ENCODE measurements at regions not wholly inside any gene's neighbourhood (a gene's known extent, or its start where the extent isn't known, plus 50 kb on each side); places are given as distances from the start of the nearest gene placed in this dataset.

GRCh38 chr10:27369880-27370279, 129.3 kb upstream of the ACBD5 start:
- TF ChIP-seq CTCF (IDR thresholded peaks at IDR 0.05; ENCODE audit: control insufficient read depth, insufficient read depth, low read depth, low read length, missing control alignments): peak; percentile 16
- no peak overlapping the region for H3K4me3 ChIP-seq (ENCODE audit: control insufficient read depth, low read depth, low read length)
- DNase-seq (ENCODE audit: low read depth): no peak

- no peak for DNase-seq (ENCODE audit: low read depth)
- no peak for TF ChIP-seq CTCF (IDR thresholded peaks at IDR 0.05; ENCODE audit: control insufficient read depth, insufficient read depth, low read depth, low read length, missing control alignments)
- H3K4me3 ChIP-seq (ENCODE audit: control insufficient read depth, low read depth, low read length): no peak overlapping the region
These were observed 128.1 kb upstream of the ACBD5 start for GRCh38 chr10:27368706-27369105.

GRCh38 chr10:27366769-27367168, 126.2 kb upstream of the ACBD5 start:
- no peak for DNase-seq (ENCODE audit: low read depth)
- TF ChIP-seq CTCF (IDR thresholded peaks at IDR 0.05; ENCODE audit: control insufficient read depth, insufficient read depth, low read depth, low read length, missing control alignments): no peak
- no peak overlapping the region for H3K4me3 ChIP-seq (ENCODE audit: control insufficient read depth, low read depth, low read length)

- no peak for TF ChIP-seq CTCF (IDR thresholded peaks at IDR 0.05; ENCODE audit: control insufficient read depth, insufficient read depth, low read depth, low read length, missing control alignments)
- H3K4me3 ChIP-seq (ENCODE audit: control insufficient read depth, low read depth, low read length): no peak overlapping the region
- DNase-seq (ENCODE audit: low read depth): no peak
These were observed 123.4 kb upstream of the ACBD5 start for GRCh38 chr10:27364028-27364427.

GRCh38 chr10:27360581-27361172, 120.1 kb upstream of the ACBD5 start:
- peak; percentile 89 for TF ChIP-seq CTCF (IDR thresholded peaks at IDR 0.05; ENCODE audit: control insufficient read depth, insufficient read depth, low read depth, low read length, missing control alignments)
- DNase-seq (ENCODE audit: low read depth): no peak
- H3K4me3 ChIP-seq (ENCODE audit: control insufficient read depth, low read depth, low read length): no peak overlapping the region

- DNase-seq (ENCODE audit: low read depth): no peak
- TF ChIP-seq CTCF (IDR thresholded peaks at IDR 0.05; ENCODE audit: control insufficient read depth, insufficient read depth, low read depth, low read length, missing control alignments): no peak
These were observed 119.3 kb upstream of the ACBD5 start for GRCh38 chr10:27359792-27360355.

More at GRCh38 chr10:27359792-27360355, 119.3 kb upstream of the ACBD5 start:
- no peak overlapping the region for H3K4me3 ChIP-seq (ENCODE audit: control insufficient read depth, low read depth, low read length)

All from AG09309 (cell line).